GM19468 (cell line): ENCODE measurements at regions not wholly inside any gene's neighbourhood (a gene's known extent, or its start where the extent isn't known, plus 50 kb on each side); places are given as distances from the start of the nearest gene placed in this dataset.
"Not testable (repeated sequence)": the region's sequence is repeated elsewhere in the genome, so short reads cannot be mapped to it uniquely, and the experiment has no call there.

ENCODE experiments used
- ATAC-seq: cut with Tn5 transposase; IDR thresholded peaks from one replicate; pipeline ENCODE4 v1.9.1; 2021; ENCODE audit warnings: mild to moderate bottlenecking, moderate library complexity, moderate number of reproducible peaks; ENCODE audit not compliant: unreplicated experiment; ENCODE audit errors: extremely low read depth

- ATAC-seq = no peak
Observed at GRCh38 chr7:115793958-115794702, 236.4 kb downstream of the TFEC start.

GRCh38 chr7:115789901-115790300, 240.7 kb downstream of the TFEC start:
- no peak for ATAC-seq

GRCh38 chr7:115789473-115789872, 241.1 kb downstream of the TFEC start:
- ATAC-seq = not testable (repeated sequence)

- ATAC-seq = no peak
Observed at GRCh38 chr7:115782696-115783490, 247.7 kb downstream of the TFEC start.

GRCh38 chr7:115779561-115779960, 251.0 kb downstream of the TFEC start:
- no peak for ATAC-seq

DNA sequence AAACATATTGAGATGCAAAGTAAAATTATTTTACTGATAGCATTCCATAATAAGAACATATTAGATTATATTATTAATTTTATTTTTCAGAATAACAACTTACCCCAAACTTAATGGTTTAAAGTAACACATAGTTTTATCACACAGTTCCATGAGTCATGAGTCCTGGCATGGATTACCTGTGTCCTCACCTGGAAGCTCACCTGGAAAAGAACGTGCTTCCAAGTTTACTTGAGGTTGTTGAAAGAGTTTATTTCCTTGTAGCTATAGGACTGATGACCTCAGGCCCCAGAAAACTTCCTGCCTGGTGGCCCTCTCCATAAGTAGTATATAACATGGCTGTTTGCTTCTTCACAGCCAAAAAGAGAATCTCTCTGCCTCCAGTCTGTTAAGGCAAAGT, 254.6 kb downstream of the TFEC start:
- no peak for ATAC-seq

- no peak for ATAC-seq
Observed at GRCh38 chr7:115763347-115763746, 267.2 kb downstream of the TFEC start.

- no peak for ATAC-seq
Observed at GRCh38 chr7:115758025-115758424, 272.5 kb downstream of the TFEC start.

- ATAC-seq = no peak
Observed at GRCh38 chr7:115754226-115754625, 276.3 kb downstream of the TFEC start.

DNA sequence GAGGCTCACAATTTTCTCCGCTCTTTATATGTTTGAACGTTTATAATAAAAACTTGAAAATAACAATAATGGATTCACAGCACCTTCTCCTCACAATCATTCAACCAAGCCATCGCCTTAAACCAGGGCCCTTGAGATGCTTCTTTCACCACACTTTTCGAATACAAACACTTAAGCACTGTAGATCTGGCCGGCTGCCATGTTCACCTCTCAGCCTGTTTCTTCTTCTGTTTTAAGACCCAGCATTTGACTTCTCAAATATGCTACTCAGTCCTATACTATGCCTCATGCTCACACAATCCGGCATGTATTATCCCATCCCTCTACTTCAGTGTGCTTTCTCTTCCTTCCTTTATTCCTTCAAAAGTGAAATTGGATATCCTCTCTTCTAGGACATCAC, 280.6 kb downstream of the TFEC start:
- ATAC-seq = no peak

DNA sequence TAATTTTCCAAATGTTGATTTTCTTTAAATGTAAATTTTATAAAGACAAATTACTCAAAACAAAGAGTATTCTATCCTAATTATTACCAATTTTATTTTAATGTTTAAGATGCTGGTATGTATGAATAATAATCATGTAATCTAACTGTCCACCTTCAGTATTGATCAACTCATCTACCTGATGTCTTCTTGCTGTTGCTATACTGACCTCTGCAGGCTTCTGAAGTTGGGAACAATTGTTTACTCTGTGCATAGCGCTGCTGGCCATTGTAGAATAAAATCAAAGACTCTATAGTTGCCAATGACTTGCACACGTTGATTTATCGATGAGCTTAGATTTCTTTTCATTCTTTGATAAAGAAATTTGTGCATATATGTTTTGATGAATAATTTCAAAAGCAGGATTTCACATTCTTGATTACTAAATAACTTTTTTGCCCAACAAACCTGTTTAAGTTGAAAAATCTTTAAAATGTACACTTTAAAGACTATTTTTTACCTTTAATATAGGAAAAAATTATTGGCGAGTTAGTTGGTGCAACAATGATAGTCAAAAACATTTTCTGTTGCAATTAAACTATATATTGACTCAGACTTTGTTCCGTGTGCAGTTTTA, 282.3 kb downstream of the TFEC start:
- ATAC-seq = no peak

- ATAC-seq = no peak
Observed at GRCh38 chr7:115747174-115747573, 283.4 kb downstream of the TFEC start.

DNA sequence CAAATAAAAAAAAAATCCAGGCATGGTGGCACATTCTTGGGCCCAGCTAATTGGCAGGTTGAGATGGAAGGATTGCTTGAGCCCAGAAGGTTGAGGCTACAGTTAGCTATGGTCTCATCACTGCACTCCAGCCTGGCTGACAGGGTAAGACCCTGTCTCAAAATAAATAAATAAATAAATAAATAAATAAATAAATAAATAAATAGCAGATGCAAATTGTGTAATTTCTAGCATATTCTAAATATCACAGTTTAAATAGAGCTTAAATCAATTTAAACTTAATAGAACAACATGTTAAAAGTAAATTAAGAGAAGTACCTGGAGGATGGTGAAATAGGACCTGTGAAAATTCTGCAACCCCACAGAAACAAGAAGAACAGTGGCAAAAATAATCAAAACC, 290.5 kb downstream of the TFEC start:
- no peak for ATAC-seq

DNA sequence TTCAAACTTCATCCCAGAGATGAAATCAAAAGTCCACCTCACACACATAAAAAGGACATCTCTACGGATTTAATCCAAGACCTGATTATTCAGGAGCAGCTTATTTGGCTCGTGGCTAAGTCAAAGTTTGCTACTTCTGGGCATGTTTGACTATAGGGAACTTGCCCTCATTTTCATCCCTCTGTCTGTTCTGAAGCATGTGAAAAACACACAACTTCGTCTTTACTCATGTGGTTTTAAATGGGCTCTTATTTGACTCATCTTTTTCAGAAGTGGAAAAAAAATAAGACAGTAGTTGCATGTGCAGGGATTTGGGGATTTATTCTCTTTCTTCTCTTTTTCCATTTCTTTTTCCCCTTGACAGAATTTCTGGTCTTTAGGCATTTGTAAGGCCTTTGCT, 295.9 kb downstream of the TFEC start:
- ATAC-seq = no peak

- no peak for ATAC-seq
Observed at GRCh38 chr7:115731796-115732471, 298.6 kb downstream of the TFEC start.

GRCh38 chr7:115728518-115728917, 302.0 kb downstream of the TFEC start:
- ATAC-seq = no peak

- no peak for ATAC-seq
Observed at GRCh38 chr7:115724400-115725056, 306.0 kb downstream of the TFEC start.

DNA sequence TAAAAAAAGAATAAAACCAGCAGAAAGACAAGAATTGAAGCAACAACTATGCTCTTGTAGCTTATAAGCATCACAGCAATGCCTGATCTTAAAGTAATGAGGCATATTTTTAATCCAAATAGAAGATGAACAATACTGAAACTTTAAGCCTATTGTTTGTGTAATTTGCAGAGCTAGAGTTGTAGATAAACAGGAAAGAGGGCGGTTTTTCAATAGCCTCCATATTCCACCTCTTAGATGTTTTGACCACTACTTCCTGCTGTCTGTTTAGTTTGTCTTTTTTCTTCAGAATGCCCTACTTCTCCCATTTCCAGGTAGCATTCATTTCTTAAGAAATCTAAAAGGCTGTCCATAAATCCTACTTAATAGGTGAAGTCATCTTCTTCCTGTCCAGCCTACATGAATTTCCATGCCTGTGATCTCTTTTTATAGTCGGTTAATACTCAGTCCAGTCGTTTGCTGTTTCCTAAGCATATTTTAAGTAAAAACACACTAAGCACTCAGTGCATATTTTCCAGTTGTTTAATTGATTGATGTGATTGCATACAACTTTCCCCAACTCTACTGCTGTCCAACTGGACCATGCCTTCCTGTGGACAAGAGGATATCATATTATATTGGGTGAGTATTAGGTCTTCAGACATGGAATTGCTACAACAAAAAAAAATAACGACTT, 308.1 kb downstream of the TFEC start:
- no peak for ATAC-seq

- ATAC-seq = no peak
Observed at GRCh38 chr7:115721293-115722217, 309.0 kb downstream of the TFEC start.
